ENCODE measurements at regions not wholly inside any gene's neighbourhood (a gene's known extent, or its start where the extent isn't known, plus 50 kb on each side); places are given as distances from the start of the nearest gene placed in this dataset.

- TF ChIP-seq ZNF425 (CRISPR knock-in tag; conservative IDR thresholded peaks at IDR 0.05) (no peak), USF2 (CRISPR knock-in tag; IDR thresholded peaks at IDR 0.05) (no peak), ATF1 (CRISPR knock-in tag; IDR thresholded peaks at IDR 0.05) (no peak), SMAD4 (CRISPR knock-in tag; IDR thresholded peaks at IDR 0.05) (no peak), CDX4 (CRISPR knock-in tag; IDR thresholded peaks at IDR 0.05; ENCODE audit: borderline replicate concordance) (no peak), NFE2L1 (CRISPR knock-in tag; IDR thresholded peaks at IDR 0.05) (no peak), ZNF671 (CRISPR knock-in tag; IDR thresholded peaks at IDR 0.05) (no peak), ERG (CRISPR knock-in tag; IDR thresholded peaks at IDR 0.05) (no peak)
Measured at GRCh38 chr16:66224186-66224585, 142.3 kb upstream of the CDH5 start (continued).

- Mint-ChIP-seq H3K27ac (no peak overlapping the region), H3K27me3 (ENCODE audit: low read depth) (no peaks in the 10 kb centered on the region; the same call in 1 of the 2 replicates), H3K9me3 (no peaks in the 10 kb centered on the region), H3K4me3 (no peak overlapping the region), H3K4me1 (0 out of 2 replicates have a peak, but pooled peaks cover 3% of the 10 kb centered on the region), H3K36me3 (no peaks in the 10 kb centered on the region)
- ATAC-seq (no peak), DNase-seq (ENCODE audit: low spot score) (no peak)
- no peak for TF ChIP-seq EMX1 (CRISPR knock-in tag; IDR thresholded peaks at IDR 0.05)
- POLR2A ChIA-PET, result no interaction called here
- CTCF ChIA-PET, result interaction anchor here (1.7 kb wide), 1 partner anchor 119 kb away, joined by 3 read pairs; no protein-coding TSS in a partner anchor
Measured at GRCh38 chr16:66223176-66223780, 143.2 kb upstream of the CDH5 start.

GRCh38 chr16:66222756-66223155 is 143.7 kb upstream of the CDH5 start:
- POLR2A ChIA-PET, result no interaction called here
- Mint-ChIP-seq H3K27me3 (ENCODE audit: low read depth) (no peaks in the 10 kb centered on the region; the same call in 1 of the 2 replicates), H3K27ac (no peak overlapping the region), H3K9me3 (no peaks in the 10 kb centered on the region), H3K4me1 (0 out of 2 replicates have a peak, but pooled peaks cover 3% of the 10 kb centered on the region), H3K36me3 (no peaks in the 10 kb centered on the region), H3K4me3 (no peak overlapping the region)
- DNase-seq (ENCODE audit: low spot score), result no peak
- no peak for ATAC-seq
- CTCF ChIA-PET, result interaction anchor here (1.7 kb wide), 1 partner anchor 119 kb away, joined by 3 read pairs; no protein-coding TSS in a partner anchor
- TF ChIP-seq TEAD4 (CRISPR knock-in tag; IDR thresholded peaks at IDR 0.05), result no peak
- no peak for TF ChIP-seq MXD4 (CRISPR knock-in tag; IDR thresholded peaks at IDR 0.05; ENCODE audit: borderline replicate concordance)
- no peak for TF ChIP-seq TEAD1 (CRISPR knock-in tag; IDR thresholded peaks at IDR 0.05)
- TF ChIP-seq AFF4 (CRISPR knock-in tag; IDR thresholded peaks at IDR 0.05; ENCODE audit: borderline replicate concordance), result no peak
- no peak for TF ChIP-seq USF2 (CRISPR knock-in tag; IDR thresholded peaks at IDR 0.05)
- no peak for TF ChIP-seq HMGA2 (CRISPR knock-in tag; IDR thresholded peaks at IDR 0.05)
- no peak for TF ChIP-seq ZNF396 (CRISPR knock-in tag; IDR thresholded peaks at IDR 0.05; ENCODE audit: borderline replicate concordance)
- TF ChIP-seq ARID4B (CRISPR knock-in tag; IDR thresholded peaks at IDR 0.05; ENCODE audit: borderline replicate concordance), result no peak
- TF ChIP-seq E2F5 (CRISPR knock-in tag; IDR thresholded peaks at IDR 0.05), result no peak

Measured in WTC11 (cell line).